ENCODE measurements at regions not wholly inside any gene's neighbourhood (a gene's known extent, or its start where the extent isn't known, plus 50 kb on each side); places are given as distances from the start of the nearest gene placed in this dataset.

GRCh38 chr5:1594357-1595106, 70.8 kb upstream of the LPCAT1 start (continued):
- no peak for TF ChIP-seq ELK4 (IDR thresholded peaks at IDR 0.05; ENCODE audit: borderline replicate concordance, low read depth, low read length)
- no peak for TF ChIP-seq ZNF785 (tag by site-specific recombination; IDR thresholded peaks at IDR 0.05)
- TF ChIP-seq ZNF174 (tag by site-specific recombination; IDR thresholded peaks at IDR 0.05) = no peak
- no peak for TF ChIP-seq ZNF660 (tag by site-specific recombination; IDR thresholded peaks at IDR 0.05)
- TF ChIP-seq SP2 (tag by site-specific recombination; IDR thresholded peaks at IDR 0.05) = peak; percentile 93
- TF ChIP-seq GLI4 (tag by site-specific recombination; IDR thresholded peaks at IDR 0.05) = no peak
- TF ChIP-seq ZNF324 (tag by site-specific recombination; IDR thresholded peaks at IDR 0.05) = no peak
- no peak for TF ChIP-seq ZNF148 (tag by site-specific recombination; IDR thresholded peaks at IDR 0.05; ENCODE audit: borderline replicate concordance)
- TF ChIP-seq ZNF580 (tag by site-specific recombination; IDR thresholded peaks at IDR 0.05) = no peak
- TF ChIP-seq ZFP3 (tag by site-specific recombination; IDR thresholded peaks at IDR 0.05; ENCODE audit: low read depth) = no peak
- no peak for TF ChIP-seq PRDM2 (tag by site-specific recombination; IDR thresholded peaks at IDR 0.05; ENCODE audit: borderline replicate concordance)
- TF ChIP-seq PRDM6 (tag by site-specific recombination; IDR thresholded peaks at IDR 0.05) = no peak
- no peak for TF ChIP-seq ZNF521 (tag by site-specific recombination; IDR thresholded peaks at IDR 0.05)
- peak; percentile 98 for TF ChIP-seq GLIS1 (tag by site-specific recombination; IDR thresholded peaks at IDR 0.05)
- TF ChIP-seq RBAK (tag by site-specific recombination; IDR thresholded peaks at IDR 0.05) = no peak
- peak; percentile 67; the same call in 1 of the 2 replicates for TF ChIP-seq ZNF692 (tag by site-specific recombination; IDR thresholded peaks at IDR 0.05)
- TF ChIP-seq ZNF530 (tag by site-specific recombination; IDR thresholded peaks at IDR 0.05; ENCODE audit: low read depth) = no peak
- TF ChIP-seq TSHZ1 (tag by site-specific recombination; IDR thresholded peaks at IDR 0.05; ENCODE audit: borderline replicate concordance) = no peak
- no peak for TF ChIP-seq ZNF302 (tag by site-specific recombination; IDR thresholded peaks at IDR 0.05; ENCODE audit: low read depth)
- TF ChIP-seq ZNF19 (tag by site-specific recombination; IDR thresholded peaks at IDR 0.05; ENCODE audit: low read depth) = no peak
- TF ChIP-seq ZNF571 (tag by site-specific recombination; IDR thresholded peaks at IDR 0.05) = no peak
- no peak for TF ChIP-seq HOXD13 (CRISPR knock-in tag; IDR thresholded peaks at IDR 0.05; ENCODE audit: borderline replicate concordance)

Data from HEK293 (cell line).